ENCODE measurements at regions not wholly inside any gene's neighbourhood (a gene's known extent, or its start where the extent isn't known, plus 50 kb on each side); places are given as distances from the start of the nearest gene placed in this dataset.

- Histone ChIP-seq H3K9me3 (no peaks in the 10 kb centered on the region), H3K4me3 (no peak overlapping the region), H3K27ac (no peak overlapping the region), H3K4me1 (replicated peaks) (no peaks in the 10 kb centered on the region), H3K36me3 (no peaks in the 10 kb centered on the region), H3K27me3 (replicated peaks; ENCODE audit: insufficient read depth) (no peaks in the 10 kb centered on the region)
- DNase-seq (ENCODE audit: low spot score) = no peak
- TF ChIP-seq POLR2A (IDR thresholded peaks at IDR 0.05) (no peak), CTCF (IDR thresholded peaks at IDR 0.05) (no peak)
- 80% methylated on average over 2 of the region's 2 CpGs for WGBS
- intact Hi-C loops (cut with DNase I) = no loop called here
Observed at GRCh38 chr7:23968791-23969190, 258.8 kb downstream of the STK31 start.

GRCh38 chr7:23969443-23969842 is 259.4 kb downstream of the STK31 start:
- 54% methylated on average over 3 of the region's 3 CpGs for WGBS
- H3K27me3 ChIP-seq (replicated peaks; ENCODE audit: insufficient read depth) = no peaks in the 10 kb centered on the region
- no peaks in the 10 kb centered on the region for H3K4me1 ChIP-seq (replicated peaks)
- no peak for DNase-seq (ENCODE audit: low spot score)
- no peak overlapping the region for H3K4me3 ChIP-seq
- TF ChIP-seq POLR2A (IDR thresholded peaks at IDR 0.05) = no peak
- no peak for TF ChIP-seq POLR2AphosphoS5 (IDR thresholded peaks at IDR 0.05)
- no peak for TF ChIP-seq CTCF (IDR thresholded peaks at IDR 0.05)
- H3K9me3 ChIP-seq = no peaks in the 10 kb centered on the region
- H3K36me3 ChIP-seq = no peaks in the 10 kb centered on the region
- intact Hi-C loops (cut with DNase I) = no loop called here
- H3K27ac ChIP-seq = no peak overlapping the region

GRCh38 chr7:23970193-23970592 is 260.2 kb downstream of the STK31 start:
- 67% methylated on average over 2 of the region's 2 CpGs for WGBS
- no peak overlapping the region for H3K4me3 ChIP-seq
- H3K36me3 ChIP-seq = no peaks in the 10 kb centered on the region
- H3K4me1 ChIP-seq (replicated peaks) = no peaks in the 10 kb centered on the region
- no peak overlapping the region for H3K27ac ChIP-seq
- H3K27me3 ChIP-seq (replicated peaks; ENCODE audit: insufficient read depth) = no peaks in the 10 kb centered on the region
- intact Hi-C loops (cut with DNase I) = no loop called here
- DNase-seq (ENCODE audit: low spot score) = no peak
- H3K9me3 ChIP-seq = no peaks in the 10 kb centered on the region
- TF ChIP-seq POLR2A (IDR thresholded peaks at IDR 0.05) (no peak), POLR2AphosphoS5 (IDR thresholded peaks at IDR 0.05) (no peak), CTCF (IDR thresholded peaks at IDR 0.05) (no peak)

GRCh38 chr7:23971031-23971430 is 261.0 kb downstream of the STK31 start:
- Histone ChIP-seq H3K27ac (no peak overlapping the region), H3K36me3 (no peaks in the 10 kb centered on the region), H3K4me1 (replicated peaks) (no peaks in the 10 kb centered on the region), H3K9me3 (no peaks in the 10 kb centered on the region), H3K4me3 (no peak overlapping the region), H3K27me3 (replicated peaks; ENCODE audit: insufficient read depth) (no peaks in the 10 kb centered on the region)
- no peak for DNase-seq (ENCODE audit: low spot score)
- TF ChIP-seq POLR2A (IDR thresholded peaks at IDR 0.05) (no peak), CTCF (IDR thresholded peaks at IDR 0.05) (no peak), POLR2AphosphoS5 (IDR thresholded peaks at IDR 0.05) (no peak)
- intact Hi-C loops (cut with DNase I) = no loop called here
- 36% methylated on average over 3 of the region's 3 CpGs for WGBS

- no peak overlapping the region for H3K27ac ChIP-seq
- no peaks in the 10 kb centered on the region for H3K36me3 ChIP-seq
- H3K4me1 ChIP-seq (replicated peaks) = no peaks in the 10 kb centered on the region
- TF ChIP-seq POLR2A (IDR thresholded peaks at IDR 0.05) = no peak
- intact Hi-C loops (cut with DNase I) = no loop called here
- H3K9me3 ChIP-seq = no peaks in the 10 kb centered on the region
- DNase-seq (ENCODE audit: low spot score) = no peak
- no peak overlapping the region for H3K4me3 ChIP-seq
- no peaks in the 10 kb centered on the region for H3K27me3 ChIP-seq (replicated peaks; ENCODE audit: insufficient read depth)
- WGBS = 97% methylated on average over 3 of the region's 3 CpGs
Observed at GRCh38 chr7:23972057-23972456, 262.0 kb downstream of the STK31 start.

All from prostate gland (tissue), 2 donors.